Right ventricle myocardium superior (tissue), 1 donor: ENCODE measurements at regions not wholly inside any gene's neighbourhood (a gene's known extent, or its start where the extent isn't known, plus 50 kb on each side); places are given as distances from the start of the nearest gene placed in this dataset.
A peak's percentile ranks its signal among the peaks of the same experiment; 100 is the strongest.
"Not testable (repeated sequence)": the region's sequence is repeated elsewhere in the genome, so short reads cannot be mapped to it uniquely, and the experiment has no call there.

Experiments
- ATAC-seq: fragments of 200-7000 bp; cut with Tn5 transposase; one replicate; pipeline ENCODE4 v1.9.1; 2020; ENCODE audit warnings: mild to moderate bottlenecking; ENCODE audit not compliant: poor library complexity
- DNase-seq: peaks from one replicate; pipeline ENCODE4 v3.0.0-alpha.2; 2020
- intact Hi-C: fragments of 100-400 bp; cut with DNase I; formaldehyde crosslinking; loops from one replicate; pipeline ENCODE4 v1.11.2; 2022
- donor health status: DM: no; HTN: yes; CAD: no; lungs with severe emphysema.

- intact Hi-C loops: no loop called here
- DNase-seq (no peak), ATAC-seq (no peak)
Observed at GRCh38 chr13:111614613-111615012, 294.2 kb downstream of the TEX29 start.

- ATAC-seq: no peak
- no peak for DNase-seq
- intact Hi-C loops: no loop called here
Observed at GRCh38 chr13:111616203-111616602, 295.8 kb downstream of the TEX29 start.

GRCh38 chr13:111620166-111620565, 299.7 kb downstream of the TEX29 start:
- no peak for DNase-seq
- ATAC-seq: no peak
- intact Hi-C loops: no loop called here

- no peak for ATAC-seq
- intact Hi-C loops: no loop called here
- no peak for DNase-seq
Observed at GRCh38 chr13:111620586-111620985, 300.1 kb downstream of the TEX29 start.

GRCh38 chr13:111621164-111621563, 300.7 kb downstream of the TEX29 start:
- intact Hi-C loops: no loop called here
- no peak for ATAC-seq

GRCh38 chr13:111622051-111622531, 301.6 kb downstream of the TEX29 start:
- intact Hi-C loops: no loop called here
- no peak for ATAC-seq
- DNase-seq: no peak

More at GRCh38 chr13:111621164-111621563, 300.7 kb downstream of the TEX29 start:
- DNase-seq: no peak

GRCh38 chr13:111623208-111623607, 302.8 kb downstream of the TEX29 start:
- DNase-seq: no peak
- no peak for ATAC-seq
- intact Hi-C loops: no loop called here

- DNase-seq: no peak
- intact Hi-C loops: no loop called here
- ATAC-seq: no peak
Observed at GRCh38 chr13:111623743-111624505, 303.5 kb downstream of the TEX29 start.

GRCh38 chr13:111625526-111626315, 305.3 kb downstream of the TEX29 start:
- intact Hi-C loops: no loop called here
- DNase-seq (no peak), ATAC-seq (no peak)

GRCh38 chr13:111626371-111627305, 306.2 kb downstream of the TEX29 start:
- intact Hi-C loops: no loop called here
- DNase-seq (peak; percentile 84), ATAC-seq (peak; percentile 96)

- intact Hi-C loops: no loop called here
- ATAC-seq (no peak), DNase-seq (no peak)
Observed at GRCh38 chr13:111627596-111627995, 307.2 kb downstream of the TEX29 start.

- DNase-seq (no peak), ATAC-seq (no peak)
- intact Hi-C loops: no loop called here
Observed at GRCh38 chr13:111629016-111629415, 308.6 kb downstream of the TEX29 start.

- ATAC-seq: no peak
- DNase-seq: no peak
- intact Hi-C loops: no loop called here
Observed at GRCh38 chr13:111629457-111629856, 309.0 kb downstream of the TEX29 start.

- no peak for DNase-seq
- intact Hi-C loops: no loop called here
Observed at GRCh38 chr13:111629926-111630325, 309.5 kb downstream of the TEX29 start.

GRCh38 chr13:111630406-111630805, 310.0 kb downstream of the TEX29 start:
- ATAC-seq (no peak), DNase-seq (no peak)

More at GRCh38 chr13:111629926-111630325, 309.5 kb downstream of the TEX29 start:
- ATAC-seq: no peak

GRCh38 chr13:111631271-111631670, 310.8 kb downstream of the TEX29 start:
- DNase-seq, intact Hi-C loops, ATAC-seq: not testable (repeated sequence)

More at GRCh38 chr13:111630406-111630805, 310.0 kb downstream of the TEX29 start:
- intact Hi-C loops: no loop called here

- no peak for DNase-seq
- intact Hi-C loops: no loop called here
- ATAC-seq: no peak
Observed at GRCh38 chr13:111632906-111633305, 312.5 kb downstream of the TEX29 start.

GRCh38 chr13:111633401-111633800, 313.0 kb downstream of the TEX29 start:
- no peak for DNase-seq
- intact Hi-C loops: no loop called here
- no peak for ATAC-seq

GRCh38 chr13:111634410-111634809, 314.0 kb downstream of the TEX29 start:
- intact Hi-C loops: no loop called here
- ATAC-seq (no peak), DNase-seq (no peak)
